DMS53 (cell line): ENCODE measurements at regions not wholly inside any gene's neighbourhood (a gene's known extent, or its start where the extent isn't known, plus 50 kb on each side); places are given as distances from the start of the nearest gene placed in this dataset.
"Not testable (repeated sequence)": the region's sequence is repeated elsewhere in the genome, so short reads cannot be mapped to it uniquely, and the experiment has no call there.

Source experiments
- DNase-seq: peaks from one replicate; lab custom pipeline; 2025; lab: John Stamatoyannopoulos, UW

GRCh38 chr2:115904516-115904915 lies 1462.1 kb downstream of the DPP10 start:
- DNase-seq, result no peak

GRCh38 chr2:115908731-115909130 lies 1466.3 kb downstream of the DPP10 start:
- no peak for DNase-seq

- peak; percentile 70 for DNase-seq
Observed at GRCh38 chr2:115910270-115910669, 1467.8 kb downstream of the DPP10 start.

- DNase-seq, result no peak
Observed at GRCh38 chr2:115913921-115914320, 1471.5 kb downstream of the DPP10 start.

GRCh38 chr2:115921541-115921940 lies 1479.1 kb downstream of the DPP10 start:
- no peak for DNase-seq

- DNase-seq, result peak; percentile 43
Observed at GRCh38 chr2:115939902-115940301, 1497.5 kb downstream of the DPP10 start.

GRCh38 chr2:115942800-115943199 lies 1500.4 kb downstream of the DPP10 start:
- no peak for DNase-seq

GRCh38 chr2:115946341-115946740 lies 1503.9 kb downstream of the DPP10 start:
- DNase-seq, result no peak

GRCh38 chr2:115946891-115947290 lies 1504.5 kb downstream of the DPP10 start:
- no peak for DNase-seq

- no peak for DNase-seq
Observed at GRCh38 chr2:115976916-115977315, 1534.5 kb downstream of the DPP10 start.

GRCh38 chr2:115999039-115999438 lies 1556.6 kb downstream of the DPP10 start:
- DNase-seq, result no peak

- no peak for DNase-seq
Observed at GRCh38 chr2:116023026-116023425, 1580.6 kb downstream of the DPP10 start.

GRCh38 chr2:116038758-116039157 lies 1596.3 kb downstream of the DPP10 start:
- DNase-seq, result not testable (repeated sequence)

GRCh38 chr2:116042530-116042929 lies 1600.1 kb downstream of the DPP10 start:
- DNase-seq, result no peak

GRCh38 chr2:116057538-116057937 lies 1615.1 kb downstream of the DPP10 start:
- DNase-seq, result peak; percentile 56

- no peak for DNase-seq
Observed at GRCh38 chr2:116061023-116061422, 1618.6 kb downstream of the DPP10 start.

- no peak for DNase-seq
Observed at GRCh38 chr2:116073731-116074130, 1631.3 kb downstream of the DPP10 start.

GRCh38 chr2:116074161-116074560 lies 1631.7 kb downstream of the DPP10 start:
- no peak for DNase-seq

GRCh38 chr2:116088236-116088635 lies 1645.8 kb downstream of the DPP10 start:
- no peak for DNase-seq

GRCh38 chr2:116094196-116094595 lies 1651.8 kb downstream of the DPP10 start:
- DNase-seq, result peak; percentile 67

GRCh38 chr2:116095636-116096035 lies 1653.2 kb downstream of the DPP10 start:
- no peak for DNase-seq

GRCh38 chr2:116098049-116098448 lies 1655.6 kb downstream of the DPP10 start:
- peak; percentile 26 for DNase-seq

GRCh38 chr2:116109471-116109870 lies 1667.0 kb downstream of the DPP10 start:
- no peak for DNase-seq

- DNase-seq, result no peak
Observed at GRCh38 chr2:116117845-116118244, 1675.4 kb downstream of the DPP10 start.

- no peak for DNase-seq
Observed at GRCh38 chr2:116132833-116133232, 1681.7 kb upstream of the DDX18 start.
